Fibroblast of villous mesenchyme (primary cell): ENCODE measurements at regions not wholly inside any gene's neighbourhood (a gene's known extent, or its start where the extent isn't known, plus 50 kb on each side); places are given as distances from the start of the nearest gene placed in this dataset.
A peak's percentile ranks its signal among the peaks of the same experiment; 100 is the strongest.
"Not testable (repeated sequence)": the region's sequence is repeated elsewhere in the genome, so short reads cannot be mapped to it uniquely, and the experiment has no call there.

Experiments used
- DNase-seq: peaks from one replicate; pipeline ENCODE4 v3.0.0-alpha.2; 2010; ENCODE audit warnings: low read depth
- H3K4me3 ChIP-seq: 2 replicates; pipeline ENCODE4 v1.5.1; 2011; ENCODE audit warnings: low read depth, mild to moderate bottlenecking, low read length
- TF ChIP-seq, protein P1 (sequence below): IDR thresholded peaks from 2 replicates; pipeline ENCODE4 v1.5.1; 2012; ENCODE audit warnings: low read depth, mild to moderate bottlenecking, low read length; ENCODE audit not compliant: insufficient read depth

DNA sequence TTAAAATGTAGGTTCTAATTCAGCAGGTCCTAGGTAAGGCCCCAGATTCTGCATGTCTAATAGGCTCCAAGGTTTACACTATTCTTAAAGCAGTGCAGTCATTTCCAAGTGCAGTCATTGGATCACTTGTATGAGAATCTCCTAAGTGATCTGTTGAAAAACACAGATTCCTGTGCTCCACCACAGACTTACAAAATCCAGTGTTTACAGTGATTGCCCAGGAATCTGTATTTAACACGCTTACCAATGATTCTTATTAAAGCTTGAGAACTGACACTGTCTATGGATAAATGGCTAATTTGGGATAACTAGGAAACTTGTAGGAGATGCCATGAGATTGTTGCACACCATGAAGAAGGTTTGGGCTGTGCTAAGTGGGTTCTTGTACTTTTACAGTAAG is 104.6 kb upstream of the PLEKHG1 start:
- TF ChIP-seq, protein P1, sequence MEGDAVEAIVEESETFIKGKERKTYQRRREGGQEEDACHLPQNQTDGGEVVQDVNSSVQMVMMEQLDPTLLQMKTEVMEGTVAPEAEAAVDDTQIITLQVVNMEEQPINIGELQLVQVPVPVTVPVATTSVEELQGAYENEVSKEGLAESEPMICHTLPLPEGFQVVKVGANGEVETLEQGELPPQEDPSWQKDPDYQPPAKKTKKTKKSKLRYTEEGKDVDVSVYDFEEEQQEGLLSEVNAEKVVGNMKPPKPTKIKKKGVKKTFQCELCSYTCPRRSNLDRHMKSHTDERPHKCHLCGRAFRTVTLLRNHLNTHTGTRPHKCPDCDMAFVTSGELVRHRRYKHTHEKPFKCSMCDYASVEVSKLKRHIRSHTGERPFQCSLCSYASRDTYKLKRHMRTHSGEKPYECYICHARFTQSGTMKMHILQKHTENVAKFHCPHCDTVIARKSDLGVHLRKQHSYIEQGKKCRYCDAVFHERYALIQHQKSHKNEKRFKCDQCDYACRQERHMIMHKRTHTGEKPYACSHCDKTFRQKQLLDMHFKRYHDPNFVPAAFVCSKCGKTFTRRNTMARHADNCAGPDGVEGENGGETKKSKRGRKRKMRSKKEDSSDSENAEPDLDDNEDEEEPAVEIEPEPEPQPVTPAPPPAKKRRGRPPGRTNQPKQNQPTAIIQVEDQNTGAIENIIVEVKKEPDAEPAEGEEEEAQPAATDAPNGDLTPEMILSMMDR, result no peak
- DNase-seq, result no peak
- H3K4me3 ChIP-seq, result no peak overlapping the region

DNA sequence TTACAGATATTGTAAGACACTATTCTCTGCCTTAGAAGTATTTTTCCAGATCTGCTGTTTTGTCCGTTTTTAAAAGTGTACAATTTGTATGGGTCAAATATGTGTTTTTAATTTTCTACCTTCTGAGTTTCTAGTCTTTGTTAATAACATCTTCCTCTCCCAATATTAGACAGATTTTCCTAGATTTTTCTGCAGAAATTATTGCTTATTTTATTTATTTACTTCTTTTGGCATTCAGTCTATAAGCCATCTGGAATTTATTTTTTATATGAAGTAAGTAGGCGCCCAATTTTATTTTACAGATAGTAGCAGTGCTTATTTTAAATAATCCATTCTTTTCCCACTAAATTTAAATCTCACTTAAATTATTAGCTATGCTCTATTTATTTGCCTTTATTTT is 103.1 kb upstream of the PLEKHG1 start:
- TF ChIP-seq, protein P1, result no peak
- H3K4me3 ChIP-seq, result no peak overlapping the region
- DNase-seq, result no peak

DNA sequence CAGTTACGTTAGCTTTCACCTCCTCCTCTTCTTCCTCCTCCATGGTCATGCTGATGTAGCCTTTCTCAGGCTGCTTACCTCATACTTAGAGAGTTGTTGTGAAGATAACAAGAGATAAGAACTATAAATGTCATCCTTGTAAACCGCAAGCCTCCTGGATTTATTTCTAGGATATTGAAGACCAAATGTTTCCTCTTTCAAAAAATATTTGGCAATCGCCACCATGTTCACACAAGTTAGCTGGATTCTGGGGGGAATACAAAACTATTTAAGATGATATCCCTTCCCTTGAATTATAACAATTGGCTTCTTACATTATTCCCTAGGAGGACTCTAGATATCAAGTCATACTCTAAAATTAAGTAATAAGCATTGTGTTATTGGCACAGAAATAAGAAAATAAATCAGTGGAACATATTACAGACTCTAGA is 99.8 kb upstream of the PLEKHG1 start:
- no peak overlapping the region for H3K4me3 ChIP-seq
- TF ChIP-seq, protein P1, result no peak
- peak; percentile 91 for DNase-seq

DNA sequence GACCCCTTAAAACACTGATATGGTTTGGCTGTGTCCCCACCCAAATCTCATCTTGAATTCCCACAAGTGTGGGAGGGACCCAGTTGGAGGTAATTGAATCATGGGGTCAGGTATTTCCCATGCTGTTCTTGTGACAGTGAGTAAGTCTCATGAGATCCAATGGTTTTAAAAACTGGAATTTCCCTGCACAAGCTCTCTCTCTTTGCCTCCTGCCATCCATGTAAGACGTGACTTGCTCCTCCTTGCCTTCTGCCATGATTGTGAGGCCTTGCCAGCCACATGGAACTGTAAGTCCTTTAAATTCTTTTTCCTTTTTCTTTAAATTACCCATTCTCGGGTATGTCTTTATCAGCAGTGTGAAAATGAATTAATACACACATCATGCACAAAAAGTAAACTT is 99.1 kb upstream of the PLEKHG1 start:
- DNase-seq, result peak; percentile 12
- H3K4me3 ChIP-seq, result not testable (repeated sequence)

DNA sequence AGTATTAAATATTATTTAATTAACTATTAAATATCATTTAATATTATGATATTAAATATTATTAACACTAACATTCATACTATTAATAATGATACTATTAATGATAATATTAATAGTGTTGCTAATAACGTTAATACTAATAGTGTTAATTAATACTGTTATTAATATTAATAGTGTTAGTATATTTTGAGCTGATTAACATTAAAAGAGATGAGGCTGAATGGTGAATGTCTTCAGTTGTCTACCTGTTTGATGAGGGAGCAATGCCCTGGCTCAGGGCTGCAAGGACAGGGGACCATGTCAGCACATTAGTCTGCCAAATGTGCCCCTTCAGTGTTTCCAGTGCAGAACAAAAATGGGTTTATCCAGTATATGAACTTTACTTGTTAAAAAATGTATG is 96.6 kb upstream of the PLEKHG1 start:
- TF ChIP-seq, protein P1, result no peak
- no peak for DNase-seq

DNA sequence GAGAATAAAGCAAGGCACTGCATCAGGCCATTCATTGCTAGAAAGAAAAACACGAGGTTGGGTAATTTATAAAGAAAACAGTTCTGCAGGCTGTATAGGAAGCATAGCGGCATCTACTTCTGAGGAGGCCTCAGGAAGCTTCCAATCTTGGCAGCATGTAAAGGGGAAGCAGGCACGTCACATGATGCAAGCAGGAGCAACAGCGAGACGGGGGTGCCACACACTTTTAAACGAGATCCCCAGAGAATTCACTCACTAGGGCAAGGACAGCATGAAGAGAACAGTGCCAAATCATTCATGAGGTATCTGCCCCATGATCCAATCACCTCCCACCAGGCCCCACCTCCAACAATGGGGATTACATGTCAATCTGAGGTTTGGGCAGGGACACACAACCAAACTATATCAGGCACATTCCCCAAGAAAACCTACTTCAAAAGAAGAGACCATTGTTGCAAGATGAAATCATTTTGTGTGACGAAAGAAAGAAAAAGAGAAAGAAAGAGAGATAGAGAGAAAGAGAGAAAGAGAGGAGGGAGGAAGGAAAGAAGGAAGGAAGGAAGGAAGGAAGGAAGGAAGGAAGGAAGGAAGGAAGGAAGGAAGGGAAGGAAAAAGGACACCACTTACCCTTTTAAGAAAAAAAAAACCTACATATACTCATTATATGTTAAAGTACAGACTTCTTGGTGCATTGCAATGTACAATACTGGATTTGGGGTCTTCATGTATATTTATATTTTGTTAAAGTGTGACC is 95.9 kb upstream of the PLEKHG1 start:
- no peak overlapping the region for H3K4me3 ChIP-seq
- TF ChIP-seq, protein P1, result no peak
- DNase-seq, result no peak

More for the DNA sequence above, 96.6 kb upstream of the PLEKHG1 start:
- no peak overlapping the region for H3K4me3 ChIP-seq

DNA sequence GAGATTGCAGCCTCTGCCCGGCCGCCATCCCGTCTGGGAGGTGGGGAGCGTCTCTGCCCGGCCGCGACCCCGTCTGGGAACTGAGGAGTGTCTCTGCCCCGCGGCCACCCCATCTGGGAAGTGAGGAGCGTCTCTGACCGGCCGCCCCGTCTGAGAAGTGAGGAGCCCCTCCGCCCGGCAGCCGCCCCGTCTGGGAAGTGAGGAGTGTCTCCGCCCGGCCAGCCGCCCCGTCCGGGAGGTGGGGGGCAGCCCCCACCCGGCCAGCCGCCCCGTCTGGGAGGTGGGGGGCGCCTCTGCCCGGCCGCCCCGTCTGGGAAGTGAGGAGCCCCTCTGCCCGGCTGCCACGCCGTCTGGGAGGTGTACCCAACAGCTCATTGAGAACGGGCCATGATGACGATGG is 92.3 kb upstream of the PLEKHG1 start:
- DNase-seq, H3K4me3 ChIP-seq: not testable (repeated sequence)

DNA sequence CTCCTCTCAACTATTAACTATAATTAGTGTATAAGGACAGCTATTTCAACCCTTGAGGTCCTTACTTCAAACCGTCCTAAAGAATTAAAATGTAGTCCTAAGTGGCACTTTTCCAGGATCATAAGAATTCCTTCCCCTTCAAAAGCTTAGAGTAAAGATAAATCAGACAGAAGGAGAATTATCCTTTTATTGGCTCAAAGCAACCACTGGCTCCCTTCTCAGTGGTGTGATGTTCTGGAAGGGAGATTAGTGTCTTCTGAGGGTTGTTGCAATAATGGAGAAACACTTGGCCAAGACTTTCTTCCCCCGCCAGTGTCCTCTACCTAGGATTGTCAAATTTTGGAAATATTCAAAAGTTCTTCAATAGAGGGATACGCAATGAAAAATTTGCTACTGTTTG is 89.1 kb upstream of the PLEKHG1 start:
- no peak overlapping the region for H3K4me3 ChIP-seq
- no peak for DNase-seq
- TF ChIP-seq, protein P1, result no peak
